ENCODE measurements at regions not wholly inside any gene's neighbourhood (a gene's known extent, or its start where the extent isn't known, plus 50 kb on each side); places are given as distances from the start of the nearest gene placed in this dataset.

GRCh38 chr14:101071493-101071906 lies 168.0 kb upstream of the RTL1 start:
- Histone ChIP-seq H3K36me3 (ENCODE audit: low read depth) (no peaks in the 10 kb centered on the region; the same call in 1 of the 2 replicates), H3K9me2 (ENCODE audit: insufficient read depth) (no peaks in the 10 kb centered on the region), H3K27me3 (replicated peaks; ENCODE audit: insufficient read depth) (no peaks in the 10 kb centered on the region), H3K4me2 (ENCODE audit: unreplicated experiment) (no peak overlapping the region), H3K27ac (no peak overlapping the region), H4K20me1 (ENCODE audit: insufficient read depth) (no peaks in the 10 kb centered on the region), H3K9ac (no peak overlapping the region), H3F3A (ENCODE audit: insufficient read depth) (no peaks in the 10 kb centered on the region), H2AFZ (no peak overlapping the region), H3K79me2 (ENCODE audit: insufficient read depth) (no peaks in the 10 kb centered on the region), H3K4me3 (no peak overlapping the region), H3K4me1 (ENCODE audit: insufficient read depth) (peaks cover 12% of the 10 kb centered on the region; the same call in 1 of the 2 replicates), H3K9me3 (ENCODE audit: low read depth) (no peaks in the 10 kb centered on the region)
- 79 to 84% methylated on average over 12 of the region's 12 CpGs for WGBS, 2 experiments (ENCODE audit: low coverage in 1 of 2, low lambda C conversion rate in 2 of 2, missing lambda C conversion rate in 2 of 2)
- no peak for DNase-seq
- in situ Hi-C loops (cut with MboI): no loop called here
- no peak for TF ChIP-seq EZH2phosphoT487 (IDR thresholded peaks at IDR 0.05; ENCODE audit: insufficient read depth, low read depth)
- TF ChIP-seq EZH2 (IDR thresholded peaks at IDR 0.05; ENCODE audit: insufficient read depth, poor library complexity, severe bottlenecking): no peak

GRCh38 chr14:101072070-101072469 lies 168.5 kb upstream of the RTL1 start:
- no peak overlapping the region for H3K9ac ChIP-seq
- no peak overlapping the region for H3K4me3 ChIP-seq
- no peaks in the 10 kb centered on the region for H3F3A ChIP-seq (ENCODE audit: insufficient read depth)
- H3K27ac ChIP-seq: no peak overlapping the region
- WGBS, 2 experiments (ENCODE audit: low coverage in 1 of 2, low lambda C conversion rate in 2 of 2, missing lambda C conversion rate in 2 of 2): 83 to 85% methylated on average over 8 to 10 of the region's 10 CpGs
- peaks cover 14% of the 10 kb centered on the region for H3K4me1 ChIP-seq (ENCODE audit: insufficient read depth)
- no peaks in the 10 kb centered on the region for H3K79me2 ChIP-seq (ENCODE audit: insufficient read depth)
- in situ Hi-C loops (cut with MboI): no loop called here
- H3K9me2 ChIP-seq (ENCODE audit: insufficient read depth): no peaks in the 10 kb centered on the region
- H3K36me3 ChIP-seq (ENCODE audit: low read depth): no peaks in the 10 kb centered on the region; the same call in 1 of the 2 replicates
- TF ChIP-seq EZH2 (IDR thresholded peaks at IDR 0.05; ENCODE audit: insufficient read depth, poor library complexity, severe bottlenecking): no peak
- no peak for TF ChIP-seq EZH2phosphoT487 (IDR thresholded peaks at IDR 0.05; ENCODE audit: insufficient read depth, low read depth)
- DNase-seq: no peak
- H3K27me3 ChIP-seq (replicated peaks; ENCODE audit: insufficient read depth): peaks cover 4% of the 10 kb centered on the region; the same call in 1 of the 2 replicates
- H3K4me2 ChIP-seq (ENCODE audit: unreplicated experiment): no peak overlapping the region
- no peaks in the 10 kb centered on the region for H4K20me1 ChIP-seq (ENCODE audit: insufficient read depth)
- no peaks in the 10 kb centered on the region for H3K9me3 ChIP-seq (ENCODE audit: low read depth)
- H2AFZ ChIP-seq: no peak overlapping the region

GRCh38 chr14:101072531-101072930 lies 169.0 kb upstream of the RTL1 start:
- Histone ChIP-seq H3K27me3 (replicated peaks; ENCODE audit: insufficient read depth) (peaks cover 9% of the 10 kb centered on the region; the same call in 1 of the 2 replicates), H3K36me3 (ENCODE audit: low read depth) (no peaks in the 10 kb centered on the region; the same call in 1 of the 2 replicates), H3K79me2 (ENCODE audit: insufficient read depth) (no peaks in the 10 kb centered on the region), H3K4me2 (ENCODE audit: unreplicated experiment) (no peak overlapping the region), H4K20me1 (ENCODE audit: insufficient read depth) (no peaks in the 10 kb centered on the region), H3K9me3 (ENCODE audit: low read depth) (no peaks in the 10 kb centered on the region), H2AFZ (no peak overlapping the region), H3K27ac (0 out of 2 replicates have a peak overlapping the region, but pooled peaks have one; percentile 3), H3K4me3 (no peak overlapping the region), H3K9me2 (ENCODE audit: insufficient read depth) (no peaks in the 10 kb centered on the region), H3F3A (ENCODE audit: insufficient read depth) (no peaks in the 10 kb centered on the region), H3K4me1 (ENCODE audit: insufficient read depth) (peaks cover 19% of the 10 kb centered on the region), H3K9ac (peak overlapping the region; percentile 37; the same call in 1 of the 2 replicates)
- in situ Hi-C loops (cut with MboI): no loop called here
- DNase-seq: no peak
- 90% methylated on average over 16 of the region's 16 CpGs for WGBS, 2 experiments (ENCODE audit: low coverage in 1 of 2, low lambda C conversion rate in 2 of 2, missing lambda C conversion rate in 2 of 2)
- TF ChIP-seq EZH2phosphoT487 (IDR thresholded peaks at IDR 0.05; ENCODE audit: insufficient read depth, low read depth) (no peak), EZH2 (IDR thresholded peaks at IDR 0.05; ENCODE audit: insufficient read depth, poor library complexity, severe bottlenecking) (no peak)

- TF ChIP-seq EZH2phosphoT487 (IDR thresholded peaks at IDR 0.05; ENCODE audit: insufficient read depth, low read depth): no peak
- no peak for TF ChIP-seq EZH2 (IDR thresholded peaks at IDR 0.05; ENCODE audit: insufficient read depth, poor library complexity, severe bottlenecking)
- DNase-seq: peak; percentile 98
- Histone ChIP-seq H3K4me2 (ENCODE audit: unreplicated experiment) (peak overlapping the region; percentile 48), H3K36me3 (ENCODE audit: low read depth) (no peaks in the 10 kb centered on the region; the same call in 1 of the 2 replicates), H3K27me3 (replicated peaks; ENCODE audit: insufficient read depth) (peaks cover 13% of the 10 kb centered on the region; the same call in 1 of the 2 replicates), H3K4me3 (no peak overlapping the region), H2AFZ (no peak overlapping the region), H3K27ac (0 out of 2 replicates have a peak overlapping the region, but pooled peaks have one; percentile 3), H3K79me2 (ENCODE audit: insufficient read depth) (no peaks in the 10 kb centered on the region), H3K9ac (peak overlapping the region; percentile 37), H3K9me2 (ENCODE audit: insufficient read depth) (no peaks in the 10 kb centered on the region), H3F3A (ENCODE audit: insufficient read depth) (no peaks in the 10 kb centered on the region), H3K9me3 (ENCODE audit: low read depth) (no peaks in the 10 kb centered on the region), H4K20me1 (ENCODE audit: insufficient read depth) (no peaks in the 10 kb centered on the region), H3K4me1 (ENCODE audit: insufficient read depth) (peaks cover 20% of the 10 kb centered on the region)
- 38 to 41% methylated on average over 26 to 28 of the region's 28 CpGs for WGBS, 2 experiments (ENCODE audit: low coverage in 1 of 2, low lambda C conversion rate in 2 of 2, missing lambda C conversion rate in 2 of 2)
- in situ Hi-C loops (cut with MboI): no loop called here
Observed at GRCh38 chr14:101072945-101073597, 169.5 kb upstream of the RTL1 start.
